ENCODE measurements at regions not wholly inside any gene's neighbourhood (a gene's known extent, or its start where the extent isn't known, plus 50 kb on each side); places are given as distances from the start of the nearest gene placed in this dataset.

DNA sequence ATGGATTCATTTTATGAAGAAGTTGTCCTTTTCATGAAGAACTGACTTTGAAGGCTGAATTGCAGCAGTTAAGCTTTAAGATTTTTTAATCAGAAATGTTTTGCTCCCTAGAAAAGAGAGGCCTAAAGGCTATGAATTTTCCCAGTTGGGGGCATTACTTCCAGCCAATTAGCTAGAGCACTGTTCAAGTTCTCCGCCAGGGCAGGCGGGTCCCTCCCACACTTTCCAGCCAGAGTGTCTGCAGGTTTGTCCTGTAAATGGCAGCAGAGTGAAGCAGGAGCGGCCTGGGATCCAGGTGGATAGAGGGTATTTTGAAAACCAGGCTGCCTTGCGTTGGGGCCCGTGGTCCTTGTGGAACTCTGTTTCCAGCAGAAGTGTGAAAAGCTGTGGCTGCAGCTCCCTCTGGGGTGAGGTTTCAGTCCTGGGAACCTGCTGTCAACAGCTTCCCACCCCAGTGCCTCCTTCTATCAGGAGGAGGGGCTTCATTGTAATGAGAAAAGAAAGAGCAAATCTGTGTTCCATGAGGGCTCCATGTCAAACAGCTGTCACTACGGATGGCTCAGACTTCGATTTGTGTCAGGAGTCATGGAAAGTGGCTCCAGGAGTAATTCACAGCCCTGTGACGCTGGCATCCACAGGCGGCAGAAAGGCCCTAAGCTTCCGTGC lies 210.7 kb upstream of the TMEM132C start:
- no peak overlapping the region for H3K23ac ChIP-seq (ENCODE audit: low read depth, low read length, poor library complexity)
- peaks cover 0 to 1% of the 10 kb centered on the region in 2 donors for H3K36me3 ChIP-seq (replicated peaks in 1 of 2; ENCODE audit: control insufficient read depth in 2 of 2, insufficient read depth in 2 of 2, low read length in 2 of 2)
- no peak overlapping the region for H3K14ac ChIP-seq (ENCODE audit: low read length)
- no peak overlapping the region for H4K91ac ChIP-seq (ENCODE audit: low read depth, low read length, poor library complexity)
- H2BK5ac ChIP-seq (ENCODE audit: low read length) = no peak overlapping the region
- no peak for DNase-seq (ENCODE audit: low spot score)
- peaks cover 0 to 2% of the 10 kb centered on the region in 2 donors for H3K9me3 ChIP-seq (replicated peaks in 1 of 2; ENCODE audit: control insufficient read depth in 2 of 2, insufficient read depth in 1 of 2, low read depth in 1 of 2, low read length in 2 of 2)
- no peak overlapping the region for H2AK5ac ChIP-seq (ENCODE audit: low read depth, low read length)
- peak overlapping the region; percentile 29 for H2AFZ ChIP-seq (ENCODE audit: low read length)
- no peak overlapping the region for H3K4me3 ChIP-seq (ENCODE audit: low read length in 2 of 2)
- no peaks in the 10 kb centered on the region for H3K79me1 ChIP-seq (ENCODE audit: low read depth, low read length)
- no peak overlapping the region for H3K4ac ChIP-seq (ENCODE audit: low read length)
- no peak overlapping the region for H3K27ac ChIP-seq (replicated peaks; ENCODE audit: low read length)
- no peak overlapping the region for H4K8ac ChIP-seq (ENCODE audit: low read depth, low read length)
- no peak overlapping the region for H2BK120ac ChIP-seq (ENCODE audit: low read depth, low read length)
- H3K27me3 ChIP-seq (ENCODE audit: control insufficient read depth in 3 of 3, insufficient read depth in 3 of 3, low read depth in 1 of 3, low read length in 3 of 3) = peaks cover 0 to 5% (median 0%) of the 10 kb centered on the region in 3 experiments
- WGBS, 2 donors (ENCODE audit: extremely low coverage in 2 of 2, insufficient read length in 2 of 2, insufficient replicate concordance in 1 of 2) = no CpG with 5 or more reads among the region's 10 CpGs
- peaks cover 0 to 6% of the 10 kb centered on the region in 2 donors for H3K4me1 ChIP-seq (ENCODE audit: control insufficient read depth in 2 of 2, insufficient read depth in 1 of 2, low read depth in 1 of 2, low read length in 2 of 2)
- H3K18ac ChIP-seq (ENCODE audit: low read length) = no peak overlapping the region
- no peak overlapping the region for H2BK12ac ChIP-seq (ENCODE audit: low read length)
- peak overlapping the region; percentile 19 for H3K4me2 ChIP-seq (ENCODE audit: insufficient read depth, low read length, poor library complexity, severe bottlenecking)
- H3K9ac ChIP-seq (ENCODE audit: low read depth, low read length, poor library complexity) = no peak overlapping the region
- H2BK15ac ChIP-seq (ENCODE audit: low read length) = no peak overlapping the region

DNA sequence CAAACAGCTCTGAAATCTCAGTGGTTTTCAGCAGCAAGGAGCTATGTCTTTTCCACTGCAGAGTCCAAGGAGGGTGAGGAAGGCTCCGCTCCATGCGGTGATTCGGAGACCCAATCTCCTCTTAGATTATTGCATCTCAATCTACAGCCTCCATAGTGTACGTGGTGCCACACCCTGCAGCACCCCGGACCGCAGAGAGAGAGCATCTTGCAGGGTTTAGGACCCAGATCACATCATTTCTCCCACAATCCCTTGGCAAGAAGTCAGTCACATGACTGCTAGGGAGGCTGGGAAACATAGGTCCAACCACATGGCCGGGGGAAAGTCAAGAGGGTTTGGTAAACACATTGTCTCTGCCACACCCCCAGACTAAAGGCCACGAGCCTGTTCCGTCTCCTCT lies 209.4 kb upstream of the TMEM132C start:
- Histone ChIP-seq H3K4me1 (ENCODE audit: control insufficient read depth in 2 of 2, insufficient read depth in 1 of 2, low read depth in 1 of 2, low read length in 2 of 2) (peaks cover 0 to 6% of the 10 kb centered on the region in 2 donors), H3K4ac (ENCODE audit: low read length) (no peak overlapping the region), H3K23ac (ENCODE audit: low read depth, low read length, poor library complexity) (no peak overlapping the region), H2BK120ac (ENCODE audit: low read depth, low read length) (no peak overlapping the region), H2BK12ac (ENCODE audit: low read length) (no peak overlapping the region), H4K91ac (ENCODE audit: low read depth, low read length, poor library complexity) (no peak overlapping the region), H3K27ac (replicated peaks; ENCODE audit: low read length) (no peak overlapping the region), H2BK15ac (ENCODE audit: low read length) (no peak overlapping the region), H3K4me2 (ENCODE audit: insufficient read depth, low read length, poor library complexity, severe bottlenecking) (no peak overlapping the region), H3K4me3 (ENCODE audit: low read length in 2 of 2) (no peak overlapping the region), H4K8ac (ENCODE audit: low read depth, low read length) (no peak overlapping the region), H2BK5ac (ENCODE audit: low read length) (no peak overlapping the region), H3K9ac (ENCODE audit: low read depth, low read length, poor library complexity) (no peak overlapping the region), H3K9me3 (replicated peaks in 1 of 2; ENCODE audit: control insufficient read depth in 2 of 2, insufficient read depth in 1 of 2, low read depth in 1 of 2, low read length in 2 of 2) (peaks cover 0 to 2% of the 10 kb centered on the region in 2 donors), H2AFZ (ENCODE audit: low read length) (no peak overlapping the region), H3K36me3 (replicated peaks in 1 of 2; ENCODE audit: control insufficient read depth in 2 of 2, insufficient read depth in 2 of 2, low read length in 2 of 2) (peaks cover 0 to 1% of the 10 kb centered on the region in 2 donors), H3K18ac (ENCODE audit: low read length) (no peak overlapping the region), H2AK5ac (ENCODE audit: low read depth, low read length) (no peak overlapping the region), H3K27me3 (ENCODE audit: control insufficient read depth in 3 of 3, insufficient read depth in 3 of 3, low read depth in 1 of 3, low read length in 3 of 3) (peaks cover 0 to 5% (median 0%) of the 10 kb centered on the region in 3 experiments), H3K79me1 (ENCODE audit: low read depth, low read length) (no peaks in the 10 kb centered on the region), H3K14ac (ENCODE audit: low read length) (no peak overlapping the region)
- no CpG with 5 or more reads among the region's 9 CpGs for WGBS, 2 donors (ENCODE audit: extremely low coverage in 2 of 2, insufficient read length in 2 of 2, insufficient replicate concordance in 1 of 2)
- DNase-seq (ENCODE audit: low spot score) = no peak

DNA sequence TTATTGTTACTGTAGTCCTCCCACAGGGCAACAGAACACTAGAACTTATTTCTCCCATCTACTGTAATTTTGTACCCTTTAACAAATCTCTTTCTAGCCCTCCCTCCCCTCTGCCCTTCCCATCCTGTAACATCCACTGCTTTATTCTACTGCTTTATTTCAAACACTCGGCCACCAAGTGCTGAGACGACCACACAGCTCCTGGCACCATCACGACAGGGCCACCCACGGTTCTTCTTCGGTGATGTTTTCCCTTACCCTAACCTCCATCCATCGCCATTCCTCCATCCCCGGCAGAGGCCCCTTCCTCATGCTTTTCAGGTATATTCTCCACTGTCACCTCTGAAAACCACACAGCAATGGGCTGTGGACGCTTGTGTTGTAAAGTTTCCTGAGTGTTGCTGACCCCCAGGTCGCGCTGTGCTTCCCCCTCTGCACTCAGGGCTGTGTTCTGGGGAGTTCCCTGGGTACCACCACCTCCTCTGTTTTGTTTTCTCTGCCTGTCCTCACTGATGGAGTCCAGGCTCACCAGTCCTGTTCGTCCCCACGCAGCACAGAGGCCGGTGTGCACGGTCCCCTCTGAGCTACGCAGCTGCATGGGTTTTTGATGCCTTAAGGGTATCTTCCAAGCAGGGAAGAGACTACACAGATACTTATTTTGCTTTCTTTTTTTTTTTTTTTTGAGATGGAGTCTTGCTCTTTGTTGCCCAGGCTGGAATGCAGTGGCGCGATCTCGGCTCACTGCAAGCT lies 207.2 kb upstream of the TMEM132C start:
- H3K18ac ChIP-seq (ENCODE audit: low read length) = no peak overlapping the region
- peaks cover 0 to 2% of the 10 kb centered on the region in 2 donors for H3K9me3 ChIP-seq (replicated peaks in 1 of 2; ENCODE audit: control insufficient read depth in 2 of 2, insufficient read depth in 1 of 2, low read depth in 1 of 2, low read length in 2 of 2)
- no peak overlapping the region for H2AK5ac ChIP-seq (ENCODE audit: low read depth, low read length)
- H3K27me3 ChIP-seq (ENCODE audit: control insufficient read depth in 3 of 3, insufficient read depth in 3 of 3, low read depth in 1 of 3, low read length in 3 of 3) = peaks cover 0 to 5% (median 0%) of the 10 kb centered on the region in 3 experiments
- H3K36me3 ChIP-seq (replicated peaks in 1 of 2; ENCODE audit: control insufficient read depth in 2 of 2, insufficient read depth in 2 of 2, low read length in 2 of 2) = peaks cover 0 to 1% of the 10 kb centered on the region in 2 donors
- no peak overlapping the region for H4K8ac ChIP-seq (ENCODE audit: low read depth, low read length)
- no peak overlapping the region for H3K27ac ChIP-seq (replicated peaks; ENCODE audit: low read length)
- peaks cover 0 to 6% of the 10 kb centered on the region in 2 donors for H3K4me1 ChIP-seq (ENCODE audit: control insufficient read depth in 2 of 2, insufficient read depth in 1 of 2, low read depth in 1 of 2, low read length in 2 of 2)
- WGBS, 2 donors (ENCODE audit: extremely low coverage in 2 of 2, insufficient read length in 2 of 2, insufficient replicate concordance in 1 of 2) = no CpG with 5 or more reads among the region's 18 CpGs
- H4K91ac ChIP-seq (ENCODE audit: low read depth, low read length, poor library complexity) = no peak overlapping the region
- H2AFZ ChIP-seq (ENCODE audit: low read length) = no peak overlapping the region
- H3K14ac ChIP-seq (ENCODE audit: low read length) = no peak overlapping the region
- H2BK5ac ChIP-seq (ENCODE audit: low read length) = no peak overlapping the region
- no peak overlapping the region for H3K23ac ChIP-seq (ENCODE audit: low read depth, low read length, poor library complexity)
- H2BK15ac ChIP-seq (ENCODE audit: low read length) = no peak overlapping the region
- H3K4ac ChIP-seq (ENCODE audit: low read length) = no peak overlapping the region
- no peak overlapping the region for H2BK12ac ChIP-seq (ENCODE audit: low read length)
- no peak overlapping the region for H3K9ac ChIP-seq (ENCODE audit: low read depth, low read length, poor library complexity)
- H3K4me2 ChIP-seq (ENCODE audit: insufficient read depth, low read length, poor library complexity, severe bottlenecking) = no peak overlapping the region
- H3K4me3 ChIP-seq (ENCODE audit: low read length in 2 of 2) = no peak overlapping the region
- H3K79me1 ChIP-seq (ENCODE audit: low read depth, low read length) = no peaks in the 10 kb centered on the region
- DNase-seq (ENCODE audit: low spot score) = no peak
- no peak overlapping the region for H2BK120ac ChIP-seq (ENCODE audit: low read depth, low read length)

DNA sequence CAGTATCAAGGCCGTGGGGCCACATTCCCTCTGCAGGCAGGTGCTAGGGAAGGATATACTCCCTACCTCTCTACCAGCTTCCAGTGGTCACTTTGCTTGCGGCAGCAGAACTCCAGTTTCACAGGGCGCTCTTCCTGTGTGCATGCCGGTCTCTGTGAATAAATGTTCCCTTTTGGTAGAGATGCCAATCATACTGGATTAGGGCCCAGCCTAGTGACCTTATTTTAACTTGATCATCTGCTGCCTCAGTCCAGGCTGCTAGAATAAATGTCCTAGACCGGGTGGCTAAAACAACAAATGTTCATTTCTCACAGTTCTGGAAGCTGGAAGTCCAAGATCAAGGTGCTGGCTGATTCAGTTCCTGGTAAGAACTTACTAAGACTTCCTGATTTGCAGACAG lies 198.8 kb upstream of the TMEM132C start:
- no peak overlapping the region for H3K4me3 ChIP-seq (ENCODE audit: low read length in 2 of 2)
- H3K27ac ChIP-seq (replicated peaks; ENCODE audit: low read length) = no peak overlapping the region
- no peak overlapping the region for H3K18ac ChIP-seq (ENCODE audit: low read length)
- no peak for DNase-seq (ENCODE audit: low spot score)
- no peak overlapping the region for H2BK5ac ChIP-seq (ENCODE audit: low read length)
- H4K91ac ChIP-seq (ENCODE audit: low read depth, low read length, poor library complexity) = no peak overlapping the region
- H4K8ac ChIP-seq (ENCODE audit: low read depth, low read length) = no peak overlapping the region
- no peaks in the 10 kb centered on the region for H3K4me1 ChIP-seq (ENCODE audit: control insufficient read depth in 2 of 2, insufficient read depth in 1 of 2, low read depth in 1 of 2, low read length in 2 of 2)
- no CpG with 5 or more reads among the region's 5 CpGs for WGBS, 2 donors (ENCODE audit: extremely low coverage in 2 of 2, insufficient read length in 2 of 2, insufficient replicate concordance in 1 of 2)
- no peak overlapping the region for H3K14ac ChIP-seq (ENCODE audit: low read length)
- H3K79me1 ChIP-seq (ENCODE audit: low read depth, low read length) = no peaks in the 10 kb centered on the region
- no peak overlapping the region for H3K9ac ChIP-seq (ENCODE audit: low read depth, low read length, poor library complexity)
- H2BK12ac ChIP-seq (ENCODE audit: low read length) = no peak overlapping the region
- no peaks in the 10 kb centered on the region for H3K27me3 ChIP-seq (ENCODE audit: control insufficient read depth in 3 of 3, insufficient read depth in 3 of 3, low read depth in 1 of 3, low read length in 3 of 3)
- H2AK5ac ChIP-seq (ENCODE audit: low read depth, low read length) = no peak overlapping the region
- H2BK15ac ChIP-seq (ENCODE audit: low read length) = no peak overlapping the region
- no peak overlapping the region for H2AFZ ChIP-seq (ENCODE audit: low read length)
- no peak overlapping the region for H3K4me2 ChIP-seq (ENCODE audit: insufficient read depth, low read length, poor library complexity, severe bottlenecking)
- no peak overlapping the region for H2BK120ac ChIP-seq (ENCODE audit: low read depth, low read length)
- H3K23ac ChIP-seq (ENCODE audit: low read depth, low read length, poor library complexity) = no peak overlapping the region
- no peaks in the 10 kb centered on the region for H3K9me3 ChIP-seq (replicated peaks in 1 of 2; ENCODE audit: control insufficient read depth in 2 of 2, insufficient read depth in 1 of 2, low read depth in 1 of 2, low read length in 2 of 2)
- H3K36me3 ChIP-seq (replicated peaks in 1 of 2; ENCODE audit: control insufficient read depth in 2 of 2, insufficient read depth in 2 of 2, low read length in 2 of 2) = no peaks in the 10 kb centered on the region
- H3K4ac ChIP-seq (ENCODE audit: low read length) = no peak overlapping the region
